ENCODE measurements at regions not wholly inside any gene's neighbourhood (a gene's known extent, or its start where the extent isn't known, plus 50 kb on each side); places are given as distances from the start of the nearest gene placed in this dataset.

DNA sequence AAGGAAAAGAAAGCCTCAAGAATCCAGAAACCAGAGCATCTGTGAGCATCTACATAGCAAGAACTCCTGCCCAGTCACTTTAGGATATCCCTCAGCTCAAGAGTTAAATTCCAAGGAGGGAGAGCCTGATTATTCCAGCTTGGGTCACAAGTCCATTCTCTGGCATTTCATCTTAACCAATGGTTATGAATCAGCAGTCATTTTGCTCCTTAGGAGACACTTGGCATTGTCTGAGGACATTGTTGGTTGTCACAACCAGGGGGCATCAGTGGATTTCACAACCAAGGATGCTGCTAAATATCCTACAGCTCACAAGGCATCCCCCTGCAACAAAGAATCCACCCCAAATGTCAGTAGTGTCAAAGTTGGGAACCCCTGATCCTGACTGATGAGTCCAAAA, 51.0 kb upstream of the LMCD1 start:
- TF ChIP-seq, protein P1, sequence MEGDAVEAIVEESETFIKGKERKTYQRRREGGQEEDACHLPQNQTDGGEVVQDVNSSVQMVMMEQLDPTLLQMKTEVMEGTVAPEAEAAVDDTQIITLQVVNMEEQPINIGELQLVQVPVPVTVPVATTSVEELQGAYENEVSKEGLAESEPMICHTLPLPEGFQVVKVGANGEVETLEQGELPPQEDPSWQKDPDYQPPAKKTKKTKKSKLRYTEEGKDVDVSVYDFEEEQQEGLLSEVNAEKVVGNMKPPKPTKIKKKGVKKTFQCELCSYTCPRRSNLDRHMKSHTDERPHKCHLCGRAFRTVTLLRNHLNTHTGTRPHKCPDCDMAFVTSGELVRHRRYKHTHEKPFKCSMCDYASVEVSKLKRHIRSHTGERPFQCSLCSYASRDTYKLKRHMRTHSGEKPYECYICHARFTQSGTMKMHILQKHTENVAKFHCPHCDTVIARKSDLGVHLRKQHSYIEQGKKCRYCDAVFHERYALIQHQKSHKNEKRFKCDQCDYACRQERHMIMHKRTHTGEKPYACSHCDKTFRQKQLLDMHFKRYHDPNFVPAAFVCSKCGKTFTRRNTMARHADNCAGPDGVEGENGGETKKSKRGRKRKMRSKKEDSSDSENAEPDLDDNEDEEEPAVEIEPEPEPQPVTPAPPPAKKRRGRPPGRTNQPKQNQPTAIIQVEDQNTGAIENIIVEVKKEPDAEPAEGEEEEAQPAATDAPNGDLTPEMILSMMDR (IDR thresholded peaks at IDR 0.05; ENCODE audit: low read depth, low read length, poor library complexity, severe bottlenecking), result no peak
- no peak for TF ChIP-seq EZH2phosphoT487 (IDR thresholded peaks at IDR 0.05; ENCODE audit: borderline replicate concordance, low read length)

Measured in DOHH2 (cell line).